Mucosa of descending colon (tissue), 3 donors: ENCODE measurements at regions not wholly inside any gene's neighbourhood (a gene's known extent, or its start where the extent isn't known, plus 50 kb on each side); places are given as distances from the start of the nearest gene placed in this dataset.

Source experiments
- ATAC-seq: fragments of 200-7000 bp; cut with Tn5 transposase; one replicate; pipeline ENCODE4 v1.9.1; 2020; ENCODE audit warnings: mild to moderate bottlenecking, moderate library complexity
- DNase-seq, 3 donors: peaks; one replicate each; pipeline ENCODE4 v3.0.0-alpha.2; 2020
- H3K36me3 ChIP-seq: fragments of 200-600 bp; one replicate; pipeline ENCODE4 v1.8.0; 2021; ENCODE audit warnings: low read depth, mild to moderate bottlenecking
- H3K4me1 ChIP-seq: fragments of 200-600 bp; one replicate; pipeline ENCODE4 v1.8.0; 2021; ENCODE audit warnings: low read depth, mild to moderate bottlenecking
- H3K4me3 ChIP-seq: fragments of 200-600 bp; one replicate; pipeline ENCODE4 v1.8.0; 2021; ENCODE audit warnings: mild to moderate bottlenecking
- H3K9me3 ChIP-seq: fragments of 200-600 bp; one replicate; pipeline ENCODE4 v1.8.0; 2021; ENCODE audit warnings: mild to moderate bottlenecking
- CTCF ChIP-seq: fragments of 200-600 bp; IDR thresholded peaks from one replicate; pipeline ENCODE4 v1.8.0; 2022; ENCODE audit warnings: antibody characterized with exemption, mild to moderate bottlenecking
- intact Hi-C, 2 donors: fragments of 100-400 bp; cut with DNase I in 1 of 2; cut with micrococcal nuclease in 1 of 2; formaldehyde crosslinking; loops; one replicate each; pipeline versions ENCODE4 v1.11.0 to v1.11.1; 2022; cut with DNase I, micrococcal nuclease
- donor health status: DM: no; HTN: no; CAD: no; lungs with moderate emphysema.
- donor health status: DM: no; HTN: no; CAD: no.
- donor health status: DM: no; HTN: yes; CAD: no.

- Histone ChIP-seq H3K9me3 (no peaks in the 10 kb centered on the region), H3K4me1 (no peaks in the 10 kb centered on the region), H3K36me3 (no peaks in the 10 kb centered on the region), H3K4me3 (no peak overlapping the region)
- TF ChIP-seq CTCF = no peak
- no peak for DNase-seq
- no peak for ATAC-seq
- intact Hi-C loops = no loop called here
Measured at GRCh38 chr4:100780126-100780525, 262.3 kb upstream of the EMCN start.

GRCh38 chr4:100778431-100778830 is 260.6 kb upstream of the EMCN start:
- DNase-seq (no peak), ATAC-seq (no peak)
- H3K9me3 ChIP-seq = peaks cover 1% of the 10 kb centered on the region
- H3K4me1 ChIP-seq = no peaks in the 10 kb centered on the region
- TF ChIP-seq CTCF = no peak
- intact Hi-C loops = no loop called here
- H3K4me3 ChIP-seq = no peak overlapping the region
- H3K36me3 ChIP-seq = no peaks in the 10 kb centered on the region

- ATAC-seq = no peak
- no peak for TF ChIP-seq CTCF
- H3K36me3 ChIP-seq = no peaks in the 10 kb centered on the region
Measured at GRCh38 chr4:100762738-100763137, 244.9 kb upstream of the EMCN start.

GRCh38 chr4:100754751-100755150 is 236.9 kb upstream of the EMCN start:
- intact Hi-C loops = no loop called here
- no peaks in the 10 kb centered on the region for H3K4me1 ChIP-seq
- H3K9me3 ChIP-seq = no peaks in the 10 kb centered on the region
- ATAC-seq (no peak), DNase-seq (no peak)
- no peaks in the 10 kb centered on the region for H3K36me3 ChIP-seq
- TF ChIP-seq CTCF = no peak
- no peak overlapping the region for H3K4me3 ChIP-seq

More at GRCh38 chr4:100762738-100763137, 244.9 kb upstream of the EMCN start:
- Histone ChIP-seq H3K9me3 (no peaks in the 10 kb centered on the region), H3K4me1 (no peaks in the 10 kb centered on the region), H3K4me3 (no peak overlapping the region)
- no peak for DNase-seq
- intact Hi-C loops = no loop called here

GRCh38 chr4:100746141-100746739 is 228.4 kb upstream of the EMCN start:
- no peak for ATAC-seq
- H3K4me1 ChIP-seq = no peaks in the 10 kb centered on the region
- H3K4me3 ChIP-seq = no peak overlapping the region
- no peak for TF ChIP-seq CTCF
- no peaks in the 10 kb centered on the region for H3K36me3 ChIP-seq
- no peak for DNase-seq
- intact Hi-C loops = no loop called here
- H3K9me3 ChIP-seq = no peaks in the 10 kb centered on the region

- TF ChIP-seq CTCF = no peak
- no peaks in the 10 kb centered on the region for H3K36me3 ChIP-seq
- no peak overlapping the region for H3K4me3 ChIP-seq
- H3K4me1 ChIP-seq = no peaks in the 10 kb centered on the region
- DNase-seq = no peak
- no peaks in the 10 kb centered on the region for H3K9me3 ChIP-seq
- intact Hi-C loops = no loop called here
- ATAC-seq = no peak
Measured at GRCh38 chr4:100742045-100742444, 224.2 kb upstream of the EMCN start.
